RWPE1 (cell line): ENCODE measurements at regions not wholly inside any gene's neighbourhood (a gene's known extent, or its start where the extent isn't known, plus 50 kb on each side); places are given as distances from the start of the nearest gene placed in this dataset.

ENCODE experiments used
- CTCF ChIA-PET: fragments of 350-600 bp; sonication (Branson Sonifier 250); formaldehyde crosslinking; extraction: SDS; loops from one replicate; lab custom pipeline; 2021; lab: Yijun Ruan, JAX
- POLR2A ChIA-PET: fragments of 400-600 bp; formaldehyde crosslinking; extraction: SDS; loops from one replicate; lab custom pipeline; 2020; ENCODE audit warnings: antibody characterized with exemption; ENCODE audit not compliant: low non-redundant PET; lab: Yijun Ruan, JAX
- DNase-seq: peaks from one replicate; pipeline ENCODE4 v3.0.0; 2012; ENCODE audit warnings: low spot score
- H3K27ac ChIP-seq: fragments of 450-650 bp; 2 replicates; pipeline ENCODE4 v1.5.1; 2017
- TF ChIP-seq, protein P1 (sequence below): fragments of 450-650 bp; conservative IDR thresholded peaks from 2 replicates; pipeline ENCODE4 v1.5.1; 2017; ENCODE audit warnings: low read depth, mild to moderate bottlenecking

DNA sequence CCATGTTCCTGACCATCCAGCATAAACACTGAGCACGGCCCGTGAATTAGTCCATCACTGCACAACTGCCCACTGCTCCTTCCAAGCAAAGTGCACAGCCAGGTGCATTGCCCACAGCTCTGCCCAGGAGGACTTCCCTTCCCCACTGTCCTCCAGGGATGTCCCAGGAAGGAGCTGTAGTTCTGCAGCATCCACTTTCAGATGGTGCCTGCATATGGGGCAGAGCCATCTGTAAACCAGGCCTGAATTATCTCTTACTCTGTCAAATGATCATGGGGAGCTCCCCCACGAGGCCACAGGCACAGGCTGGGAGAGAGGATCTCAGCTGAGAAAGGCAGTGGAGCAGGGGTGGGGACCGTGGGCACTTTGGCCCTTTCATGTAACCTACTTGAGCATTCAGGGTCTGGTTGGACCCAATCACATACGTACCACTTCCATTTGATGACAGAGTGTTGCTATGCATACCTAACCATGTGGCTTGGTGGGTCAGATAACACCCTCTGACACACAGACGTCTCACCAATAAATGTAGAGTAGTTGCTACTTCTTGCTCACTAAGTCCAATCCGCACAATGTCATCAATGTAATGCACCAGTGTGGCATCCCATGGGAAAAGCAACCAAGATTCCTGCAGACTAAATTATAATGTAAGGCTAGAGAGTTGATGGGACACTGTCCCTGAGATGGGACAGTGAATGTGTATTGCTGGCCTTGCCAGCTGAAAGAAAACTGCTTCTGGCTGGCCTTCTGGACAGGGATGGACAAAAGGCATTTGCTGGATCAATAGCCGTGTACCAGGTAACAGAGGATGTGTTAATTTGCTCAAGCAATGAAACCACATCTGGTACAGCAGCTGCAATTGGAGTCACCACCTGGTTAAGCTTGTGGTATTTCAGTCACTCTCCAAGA is 113.8 kb upstream of the C14orf180 start:
- TF ChIP-seq, protein P1, sequence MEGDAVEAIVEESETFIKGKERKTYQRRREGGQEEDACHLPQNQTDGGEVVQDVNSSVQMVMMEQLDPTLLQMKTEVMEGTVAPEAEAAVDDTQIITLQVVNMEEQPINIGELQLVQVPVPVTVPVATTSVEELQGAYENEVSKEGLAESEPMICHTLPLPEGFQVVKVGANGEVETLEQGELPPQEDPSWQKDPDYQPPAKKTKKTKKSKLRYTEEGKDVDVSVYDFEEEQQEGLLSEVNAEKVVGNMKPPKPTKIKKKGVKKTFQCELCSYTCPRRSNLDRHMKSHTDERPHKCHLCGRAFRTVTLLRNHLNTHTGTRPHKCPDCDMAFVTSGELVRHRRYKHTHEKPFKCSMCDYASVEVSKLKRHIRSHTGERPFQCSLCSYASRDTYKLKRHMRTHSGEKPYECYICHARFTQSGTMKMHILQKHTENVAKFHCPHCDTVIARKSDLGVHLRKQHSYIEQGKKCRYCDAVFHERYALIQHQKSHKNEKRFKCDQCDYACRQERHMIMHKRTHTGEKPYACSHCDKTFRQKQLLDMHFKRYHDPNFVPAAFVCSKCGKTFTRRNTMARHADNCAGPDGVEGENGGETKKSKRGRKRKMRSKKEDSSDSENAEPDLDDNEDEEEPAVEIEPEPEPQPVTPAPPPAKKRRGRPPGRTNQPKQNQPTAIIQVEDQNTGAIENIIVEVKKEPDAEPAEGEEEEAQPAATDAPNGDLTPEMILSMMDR: no peak
- POLR2A ChIA-PET: no interaction called here

DNA sequence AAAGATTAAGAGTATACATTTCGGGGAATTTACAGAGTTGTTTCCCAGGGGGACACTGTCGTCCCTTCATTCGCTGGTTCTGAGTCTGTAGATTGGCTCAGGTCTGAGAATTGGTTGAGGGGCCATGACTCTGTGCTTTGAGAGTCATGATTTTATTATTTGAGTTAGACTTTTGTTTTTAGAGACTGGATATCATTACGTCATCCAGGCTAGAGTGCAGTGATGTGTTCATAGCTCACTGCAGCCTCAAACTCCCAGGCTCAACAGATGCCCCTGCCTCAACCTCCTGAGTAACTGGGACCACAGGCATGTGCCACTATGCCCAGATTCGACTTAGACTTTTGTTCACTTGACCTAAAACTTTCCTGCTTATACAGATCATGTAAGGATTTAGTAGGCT is 112.3 kb upstream of the C14orf180 start:
- ChIA-PET CTCF (no interaction called here), POLR2A (no interaction called here)
- no peak for DNase-seq
- H3K27ac ChIP-seq: no peak overlapping the region
- TF ChIP-seq, protein P1: no peak

More for the DNA sequence above, 113.8 kb upstream of the C14orf180 start:
- DNase-seq: no peak
- CTCF ChIA-PET: no interaction called here
- H3K27ac ChIP-seq: no peak overlapping the region

DNA sequence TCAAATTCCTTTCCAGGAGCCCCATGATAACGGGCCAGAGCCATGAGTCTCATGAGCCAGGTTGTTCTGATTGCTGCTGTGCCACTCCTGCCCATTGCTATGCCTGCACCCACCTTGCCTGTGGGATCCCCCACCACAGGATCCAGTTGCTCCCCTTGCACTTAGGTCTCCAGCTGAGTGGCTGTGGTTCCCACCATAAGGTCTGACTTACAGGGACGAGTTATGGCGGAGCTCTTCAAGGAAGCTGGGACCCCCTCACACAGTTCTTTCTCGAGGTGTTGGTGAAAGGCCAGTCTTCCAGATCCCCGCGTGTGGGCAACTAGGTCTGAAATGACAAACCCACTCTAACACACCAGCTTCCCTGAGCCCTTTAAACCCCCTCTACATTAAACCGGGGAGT is 111.9 kb upstream of the C14orf180 start:
- ChIA-PET CTCF (no interaction called here), POLR2A (no interaction called here)
- TF ChIP-seq, protein P1: no peak
- DNase-seq: no peak
- no peak overlapping the region for H3K27ac ChIP-seq

DNA sequence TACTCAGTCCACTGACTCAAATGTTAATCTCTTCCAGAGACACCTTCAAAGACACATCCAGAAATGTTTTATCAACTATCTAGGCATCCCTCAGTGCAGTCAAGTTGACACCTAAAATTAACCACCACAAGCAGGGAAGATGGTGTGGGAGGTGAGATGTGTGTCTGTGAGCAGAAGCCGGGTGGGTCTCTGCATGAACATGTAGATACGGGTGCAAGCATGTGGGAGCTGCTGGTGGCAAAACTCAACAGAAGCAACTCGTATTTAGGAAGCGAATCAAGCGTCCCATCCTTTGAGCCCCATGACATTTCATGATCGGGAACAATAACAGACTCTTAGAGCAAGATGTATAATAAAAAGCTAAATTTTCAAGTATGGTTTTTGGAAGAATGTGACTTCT is 110.0 kb upstream of the C14orf180 start:
- ChIA-PET CTCF (interaction anchor here (1.2 kb wide), 1 partner anchor 94 kb away, joined by 3 read pairs; no protein-coding TSS in a partner anchor), POLR2A (no interaction called here)
- H3K27ac ChIP-seq: no peak overlapping the region
- TF ChIP-seq, protein P1: no peak
- no peak for DNase-seq

DNA sequence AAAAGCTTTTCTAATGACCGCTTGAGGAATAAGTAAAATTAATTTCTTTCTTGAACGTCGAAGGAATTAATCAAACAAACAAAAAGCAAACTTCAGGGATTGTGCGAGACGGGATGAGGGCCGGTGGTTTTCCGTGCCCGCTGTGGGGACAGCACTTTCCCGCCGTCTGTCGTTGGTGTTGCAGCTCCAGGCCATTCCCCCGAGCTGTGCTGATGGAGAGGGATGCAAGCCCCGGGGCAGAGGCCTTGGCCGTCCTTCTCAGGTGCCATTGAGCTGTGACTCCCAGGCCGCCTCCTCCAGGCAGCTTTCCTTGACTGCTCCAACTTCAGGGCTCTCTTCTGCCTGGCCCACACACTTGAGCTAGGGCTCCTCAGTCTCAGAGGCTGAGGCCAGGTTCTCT is 109.0 kb upstream of the C14orf180 start:
- H3K27ac ChIP-seq: no peak overlapping the region
- TF ChIP-seq, protein P1: no peak
- ChIA-PET POLR2A (no interaction called here), CTCF (no interaction called here)
- no peak for DNase-seq

DNA sequence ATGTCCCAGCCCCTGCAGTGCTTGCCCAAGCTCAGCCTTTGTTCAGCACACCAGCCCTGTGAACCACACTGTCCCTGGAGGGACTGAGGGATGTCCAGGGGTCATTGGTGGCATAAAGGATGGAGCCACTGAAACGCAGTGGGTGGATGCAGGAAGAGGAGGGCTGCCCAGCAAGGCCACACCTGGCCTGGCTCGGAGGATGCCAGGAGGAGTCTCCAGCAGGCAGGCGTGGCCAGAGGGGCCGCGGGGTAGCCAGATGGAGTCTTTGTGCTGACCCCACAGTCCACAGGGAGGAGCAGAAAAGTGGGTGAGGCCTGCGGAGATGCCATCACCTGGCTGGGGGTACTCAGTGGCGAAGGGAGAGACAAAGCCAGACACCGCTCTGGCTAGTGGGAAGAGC is 108.5 kb upstream of the C14orf180 start:
- TF ChIP-seq, protein P1: no peak
- ChIA-PET CTCF (no interaction called here), POLR2A (no interaction called here)
- no peak for DNase-seq
- no peak overlapping the region for H3K27ac ChIP-seq
